GM21529 (cell line): ENCODE measurements at regions not wholly inside any gene's neighbourhood (a gene's known extent, or its start where the extent isn't known, plus 50 kb on each side); places are given as distances from the start of the nearest gene placed in this dataset.
"Not testable (repeated sequence)": the region's sequence is repeated elsewhere in the genome, so short reads cannot be mapped to it uniquely, and the experiment has no call there.

Experiments
- ATAC-seq: cut with Tn5 transposase; IDR thresholded peaks from one replicate; pipeline ENCODE4 v1.9.1; 2021; ENCODE audit not compliant: unreplicated experiment

- no peak for ATAC-seq
Observed at GRCh38 chr18:1530650-1531049, 626.0 kb downstream of the ADCYAP1 start.

- no peak for ATAC-seq
Observed at GRCh38 chr18:1539276-1539675, 634.6 kb downstream of the ADCYAP1 start.

- no peak for ATAC-seq
Observed at GRCh38 chr18:1541478-1541877, 636.8 kb downstream of the ADCYAP1 start.

- ATAC-seq: no peak
Observed at GRCh38 chr18:1542230-1542774, 637.6 kb downstream of the ADCYAP1 start.

GRCh38 chr18:1544016-1544415 lies 639.3 kb downstream of the ADCYAP1 start:
- ATAC-seq: no peak

- ATAC-seq: not testable (repeated sequence)
Observed at GRCh38 chr18:1557711-1558110, 653.0 kb downstream of the ADCYAP1 start.

- no peak for ATAC-seq
Observed at GRCh38 chr18:1559563-1559962, 654.9 kb downstream of the ADCYAP1 start.

GRCh38 chr18:1564793-1565192 lies 660.1 kb downstream of the ADCYAP1 start:
- no peak for ATAC-seq

- ATAC-seq: no peak
Observed at GRCh38 chr18:1571206-1571605, 666.5 kb downstream of the ADCYAP1 start.

- ATAC-seq: no peak
Observed at GRCh38 chr18:1573732-1574131, 669.1 kb downstream of the ADCYAP1 start.

GRCh38 chr18:1575084-1575483 lies 670.4 kb downstream of the ADCYAP1 start:
- ATAC-seq: no peak

GRCh38 chr18:1578505-1578904 lies 673.8 kb downstream of the ADCYAP1 start:
- no peak for ATAC-seq

- no peak for ATAC-seq
Observed at GRCh38 chr18:1581581-1581980, 676.9 kb downstream of the ADCYAP1 start.

GRCh38 chr18:1585881-1586488 lies 681.3 kb downstream of the ADCYAP1 start:
- ATAC-seq: no peak

GRCh38 chr18:1593091-1593490 lies 688.4 kb downstream of the ADCYAP1 start:
- no peak for ATAC-seq

GRCh38 chr18:1595195-1595594 lies 690.5 kb downstream of the ADCYAP1 start:
- ATAC-seq: no peak

- no peak for ATAC-seq
Observed at GRCh38 chr18:1599196-1599595, 694.5 kb downstream of the ADCYAP1 start.

GRCh38 chr18:1604751-1605150 lies 700.1 kb downstream of the ADCYAP1 start:
- no peak for ATAC-seq

- no peak for ATAC-seq
Observed at GRCh38 chr18:1618364-1618763, 713.7 kb downstream of the ADCYAP1 start.

- ATAC-seq: no peak
Observed at GRCh38 chr18:1619507-1619906, 714.8 kb downstream of the ADCYAP1 start.

- ATAC-seq: no peak
Observed at GRCh38 chr18:1624612-1625011, 719.9 kb downstream of the ADCYAP1 start.

GRCh38 chr18:1627494-1627893 lies 722.8 kb downstream of the ADCYAP1 start:
- no peak for ATAC-seq

- no peak for ATAC-seq
Observed at GRCh38 chr18:1648712-1649111, 744.0 kb downstream of the ADCYAP1 start.
